Thoracic aorta (tissue), 2 donors: ENCODE measurements at regions not wholly inside any gene's neighbourhood (a gene's known extent, or its start where the extent isn't known, plus 50 kb on each side); places are given as distances from the start of the nearest gene placed in this dataset.

ENCODE experiments used
- ATAC-seq: fragments of 150-250 bp; one replicate; pipeline ENCODE4 v1.8.0; 2017; ENCODE audit warnings: low read depth; ENCODE audit not compliant: insufficient number of reproducible peaks, low FRiP score
- DNase-seq: peaks from one replicate; pipeline ENCODE4 v3.0.0-alpha.2; 2020; ENCODE audit warnings: low spot score
- H3K27ac ChIP-seq, 2 donors: fragments of 200-600 bp; sonication (generic); 1 replicate in 1 of 2; 2 replicates in 1 of 2; pipeline ENCODE4 v1.5.1; 2016; ENCODE audit warnings: mild to moderate bottlenecking in 2 of 2, moderate library complexity in 2 of 2
- H3K27me3 ChIP-seq: fragments of 200-600 bp; sonication (generic); replicated peaks from 2 replicates; pipeline ENCODE4 v1.6.0; 2016; ENCODE audit warnings: mild to moderate bottlenecking; ENCODE audit not compliant: insufficient read depth
- H3K36me3 ChIP-seq: fragments of 200-600 bp; sonication (generic); one replicate; pipeline ENCODE4 v1.5.1; 2016
- H3K4me1 ChIP-seq, 2 donors: fragments of 200-600 bp; sonication (generic); 1 replicate in 1 of 2; 2 replicates in 1 of 2; pipeline versions ENCODE4 v1.5.1 to v1.6.0; 2016; ENCODE audit warnings: low read depth in 2 of 2, mild to moderate bottlenecking in 1 of 2; ENCODE audit not compliant: control insufficient read depth in 1 of 2
- H3K4me3 ChIP-seq: fragments of 200-600 bp; sonication (generic); 2 replicates; pipeline ENCODE4 v1.5.1; 2016; ENCODE audit warnings: mild to moderate bottlenecking
- H3K9me3 ChIP-seq: fragments of 200-600 bp; sonication (generic); 2 replicates; pipeline ENCODE4 v1.5.1; 2016
- CTCF ChIP-seq: fragments of 200-600 bp; sonication (generic); IDR thresholded peaks from one replicate; pipeline ENCODE4 v1.5.1; 2019; ENCODE audit warnings: antibody characterized with exemption

DNA sequence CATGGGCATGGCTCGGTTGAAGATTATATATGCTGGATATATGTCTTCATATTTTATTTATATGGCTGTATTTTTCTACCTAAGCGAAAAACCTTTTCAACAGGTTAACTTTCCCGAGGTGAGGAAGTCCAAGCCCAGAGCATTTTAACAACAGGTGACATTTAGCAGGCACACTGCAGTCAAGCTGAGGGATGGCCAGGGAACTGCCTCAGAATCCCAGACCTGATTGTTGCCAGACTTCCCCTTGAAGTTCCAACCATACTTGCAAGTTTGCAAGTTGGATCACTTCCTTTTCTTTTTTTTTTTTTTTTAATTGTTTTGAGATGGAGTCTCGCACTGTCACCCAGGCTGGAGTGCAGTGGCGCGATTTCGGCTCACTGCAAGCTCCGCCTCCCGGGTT, 166.0 kb upstream of the FRMD6 start:
- Histone ChIP-seq H3K36me3 (no peaks in the 10 kb centered on the region), H3K4me1 (no peaks in the 10 kb centered on the region), H3K27ac (no peak overlapping the region), H3K4me3 (no peak overlapping the region), H3K9me3 (no peaks in the 10 kb centered on the region), H3K27me3 (no peaks in the 10 kb centered on the region)
- DNase-seq (no peak), ATAC-seq (no peak)
- TF ChIP-seq CTCF, result no peak

DNA sequence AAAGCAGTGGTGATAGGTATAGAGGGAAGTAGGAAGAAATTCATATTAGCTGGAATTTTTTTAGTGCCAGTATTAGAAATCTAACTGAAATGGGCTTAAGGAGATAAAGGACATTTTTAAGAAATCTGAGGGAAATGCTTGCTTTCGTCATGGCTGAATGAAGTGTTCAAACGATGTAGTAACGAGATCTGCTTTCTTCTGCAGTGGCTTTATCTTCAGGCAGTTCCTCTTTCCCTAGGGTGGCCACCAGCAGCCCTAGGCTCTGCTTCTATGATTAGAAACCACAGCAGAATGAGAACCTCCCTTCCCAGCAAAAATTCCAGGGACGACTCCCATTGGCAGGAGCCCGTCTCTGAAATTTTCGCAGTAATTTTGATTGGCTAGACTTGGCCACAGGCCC, 163.9 kb upstream of the FRMD6 start:
- ATAC-seq (no peak), DNase-seq (no peak)
- TF ChIP-seq CTCF, result no peak
- no peaks in the 10 kb centered on the region for H3K4me1 ChIP-seq
- no peaks in the 10 kb centered on the region for H3K9me3 ChIP-seq
- no peaks in the 10 kb centered on the region for H3K36me3 ChIP-seq
- no peak overlapping the region for H3K4me3 ChIP-seq
- H3K27ac ChIP-seq, result no peak overlapping the region
- H3K27me3 ChIP-seq, result no peaks in the 10 kb centered on the region

- ATAC-seq (no peak), DNase-seq (no peak)
- Histone ChIP-seq H3K27ac (no peak overlapping the region), H3K4me1 (no peaks in the 10 kb centered on the region), H3K36me3 (no peaks in the 10 kb centered on the region), H3K4me3 (no peak overlapping the region), H3K27me3 (no peaks in the 10 kb centered on the region), H3K9me3 (no peaks in the 10 kb centered on the region)
- no peak for TF ChIP-seq CTCF
These were observed 163.0 kb upstream of the FRMD6 start for GRCh38 chr14:51488569-51489220.

GRCh38 chr14:51490205-51490604, 161.5 kb upstream of the FRMD6 start:
- Histone ChIP-seq H3K27me3 (no peaks in the 10 kb centered on the region), H3K4me1 (no peaks in the 10 kb centered on the region), H3K9me3 (no peaks in the 10 kb centered on the region), H3K4me3 (no peak overlapping the region), H3K27ac (no peak overlapping the region), H3K36me3 (no peaks in the 10 kb centered on the region)
- ATAC-seq, result no peak
- DNase-seq, result no peak
- no peak for TF ChIP-seq CTCF

DNA sequence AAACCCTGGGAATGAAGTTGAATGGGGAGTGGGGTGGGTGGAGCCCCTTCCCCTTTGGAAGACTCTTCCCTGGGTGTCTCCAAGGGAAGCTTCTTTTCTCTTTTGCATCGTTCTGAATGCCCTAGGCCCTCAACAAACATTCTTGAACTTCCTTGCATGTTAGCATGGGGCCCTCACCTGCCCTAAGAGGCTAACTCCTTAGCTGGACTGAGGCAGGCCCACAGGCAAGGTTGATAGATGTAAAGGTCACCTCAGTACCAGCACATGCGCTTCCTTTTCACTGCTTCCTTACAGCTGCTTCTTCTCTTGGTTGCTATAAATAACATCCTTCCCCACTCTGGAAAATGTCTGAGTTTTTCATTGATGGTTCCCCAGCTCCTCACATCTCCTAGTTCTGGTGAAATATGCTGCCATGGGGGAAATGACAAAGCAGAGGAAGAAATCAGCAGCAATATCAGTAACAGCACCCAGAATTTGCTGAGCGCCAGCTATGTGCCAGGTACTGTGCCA, 160.6 kb upstream of the FRMD6 start:
- TF ChIP-seq CTCF, result no peak
- no peaks in the 10 kb centered on the region for H3K36me3 ChIP-seq
- no peak overlapping the region for H3K27ac ChIP-seq
- no peaks in the 10 kb centered on the region for H3K27me3 ChIP-seq
- no peaks in the 10 kb centered on the region for H3K9me3 ChIP-seq
- H3K4me3 ChIP-seq, result no peak overlapping the region
- DNase-seq (no peak), ATAC-seq (no peak)
- H3K4me1 ChIP-seq, result no peaks in the 10 kb centered on the region
